Muscle of arm (tissue), 1 donor: ENCODE measurements at regions not wholly inside any gene's neighbourhood (a gene's known extent, or its start where the extent isn't known, plus 50 kb on each side); places are given as distances from the start of the nearest gene placed in this dataset.
"Not testable (repeated sequence)": the region's sequence is repeated elsewhere in the genome, so short reads cannot be mapped to it uniquely, and the experiment has no call there.

Experiments
- DNase-seq: peaks from one replicate; pipeline ENCODE4 v3.0.0-alpha.2; 2013

DNA sequence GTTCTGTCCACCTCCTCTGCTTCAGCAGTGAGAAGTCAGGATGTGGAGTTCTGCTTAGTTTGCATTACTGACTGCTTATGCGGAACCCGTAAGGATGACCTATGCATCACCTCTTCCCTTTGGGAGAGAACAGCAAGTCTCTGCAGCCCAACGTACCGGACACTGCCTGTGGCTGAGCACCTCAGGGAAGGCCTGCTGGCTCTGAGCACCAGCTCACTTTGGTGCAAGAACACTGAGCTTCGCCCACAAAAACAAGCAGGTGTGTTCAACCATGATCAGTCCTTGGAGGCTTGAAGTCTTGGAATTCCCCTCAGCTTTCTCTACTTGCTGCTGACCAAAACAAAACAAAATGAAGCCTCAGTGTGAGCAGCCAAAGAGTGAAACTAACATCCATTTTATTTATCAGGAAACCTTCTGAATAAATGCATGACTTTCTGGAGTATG, 52.7 kb upstream of the NCK2 start:
- DNase-seq = no peak

DNA sequence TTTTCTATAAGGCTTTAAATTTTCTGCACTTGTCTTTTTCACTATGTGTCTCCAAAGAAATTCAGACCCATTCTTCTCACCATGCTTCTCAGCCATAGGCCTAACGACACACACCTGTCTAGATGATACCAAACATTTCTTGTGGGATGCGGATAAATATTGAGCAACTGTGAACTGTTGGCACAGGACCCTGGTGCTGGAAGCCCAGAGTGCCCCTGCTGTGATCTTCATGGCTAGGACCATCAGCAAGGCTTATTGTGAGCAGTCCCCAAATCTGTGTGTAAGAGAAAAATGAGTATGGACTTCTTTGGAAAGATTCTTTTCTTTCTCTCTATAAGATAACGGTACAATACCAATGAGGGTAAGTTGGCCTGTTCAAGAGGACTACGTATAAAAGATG, 54.1 kb upstream of the NCK2 start:
- no peak for DNase-seq

GRCh38 chr2:105689484-105689883, 55.2 kb upstream of the NCK2 start:
- DNase-seq = no peak

- no peak for DNase-seq
Observed at GRCh38 chr2:105688946-105689345, 55.8 kb upstream of the NCK2 start.

DNA sequence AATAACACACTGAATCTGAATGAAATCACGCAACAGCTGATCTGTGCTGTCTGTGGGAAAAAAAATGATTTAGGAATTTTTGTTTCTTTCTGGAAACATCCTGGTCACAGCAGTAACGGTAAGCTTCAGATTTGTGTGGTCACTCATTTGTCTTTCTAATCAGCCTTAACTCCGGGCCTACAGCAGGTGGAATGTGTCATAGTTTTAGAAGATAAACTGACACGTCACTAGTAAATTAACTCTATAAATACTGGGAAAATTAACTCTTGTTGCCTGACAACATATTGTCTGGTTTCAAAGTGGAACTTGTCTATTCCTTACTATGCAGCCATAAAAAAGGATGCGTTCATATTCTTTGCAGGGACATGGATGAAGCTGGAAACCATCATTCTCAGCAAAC, 58.1 kb upstream of the NCK2 start:
- DNase-seq = no peak

- DNase-seq = no peak
Observed at GRCh38 chr2:105683011-105683492, 61.7 kb upstream of the NCK2 start.

- DNase-seq = no peak
Observed at GRCh38 chr2:105682401-105682800, 62.3 kb upstream of the NCK2 start.

- no peak for DNase-seq
Observed at GRCh38 chr2:105681927-105682326, 62.8 kb upstream of the NCK2 start.

DNA sequence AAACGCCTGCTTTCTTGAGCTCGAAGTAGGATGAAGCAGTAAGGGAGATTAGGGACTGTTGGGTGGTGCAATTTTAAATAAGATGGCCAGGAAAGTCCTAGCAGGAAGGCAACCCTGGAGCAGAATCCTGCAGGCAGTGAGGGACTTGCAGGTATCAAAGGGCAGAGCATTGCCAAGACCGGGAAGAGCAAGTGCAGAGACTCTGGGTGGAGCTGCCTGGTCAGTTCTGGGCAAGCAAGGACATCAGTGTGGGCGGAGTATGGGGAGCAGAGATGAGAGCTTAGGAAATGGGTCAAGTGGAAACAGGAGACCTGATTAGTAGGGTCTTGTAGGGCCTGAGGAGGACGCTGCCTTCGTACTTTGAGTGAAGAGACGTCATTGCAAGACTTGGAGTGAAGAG, 64.4 kb upstream of the NCK2 start:
- DNase-seq = no peak

DNA sequence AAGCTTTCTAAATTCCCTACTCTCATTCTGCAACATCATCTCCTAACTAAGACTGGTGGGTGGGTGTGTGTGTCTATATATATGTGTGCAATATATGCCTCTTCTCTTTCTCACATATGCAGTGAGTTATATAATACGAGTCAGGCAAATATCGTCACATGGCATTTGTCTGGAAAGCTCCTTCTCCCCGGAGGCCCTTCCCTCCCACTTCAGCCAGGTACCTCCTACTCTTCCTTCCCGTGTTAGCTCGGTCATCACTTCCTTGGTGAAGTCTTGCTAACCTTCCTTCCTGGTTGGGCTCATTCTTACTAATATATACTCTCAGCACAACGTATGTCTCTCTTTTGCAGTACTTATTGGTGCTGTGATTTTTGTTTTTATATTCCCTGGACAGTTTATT, 66.4 kb upstream of the NCK2 start:
- no peak for DNase-seq

- DNase-seq = no peak
Observed at GRCh38 chr2:105677901-105678300, 66.8 kb upstream of the NCK2 start.

GRCh38 chr2:105675841-105676240, 68.9 kb upstream of the NCK2 start:
- no peak for DNase-seq

DNA sequence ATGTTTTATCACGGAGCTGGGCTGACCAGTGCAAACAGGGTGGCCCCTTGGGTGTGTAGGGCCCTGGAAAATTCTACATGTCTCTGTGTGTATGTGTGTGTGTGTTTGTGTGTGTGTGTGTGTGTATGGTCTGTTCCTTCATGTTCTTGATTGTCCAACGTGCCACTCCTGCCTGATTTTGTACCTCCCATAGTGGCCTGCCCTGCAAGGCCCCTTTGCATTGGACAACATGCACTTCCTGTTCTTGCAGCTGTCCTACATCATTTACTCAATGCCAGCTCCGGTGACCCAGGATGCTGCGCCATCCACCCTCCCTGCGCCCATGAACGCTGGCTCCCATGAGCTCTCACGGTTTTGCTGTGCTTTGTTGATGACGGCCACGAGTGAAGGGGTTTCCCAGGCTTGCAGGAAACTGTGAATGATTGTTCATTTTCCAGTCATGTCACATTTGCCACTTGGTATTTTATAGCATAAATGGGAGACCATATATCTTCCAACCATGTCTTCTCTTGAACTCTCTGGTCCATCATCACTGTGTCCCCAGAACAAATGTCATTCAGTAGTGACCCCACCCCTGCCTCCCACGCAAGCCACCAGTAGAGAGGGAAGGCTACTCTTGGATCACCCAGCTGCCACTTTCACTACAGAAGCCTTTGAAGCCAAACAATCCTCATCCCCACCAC, 69.7 kb upstream of the NCK2 start:
- DNase-seq = no peak

- no peak for DNase-seq
Observed at GRCh38 chr2:105674401-105674800, 70.3 kb upstream of the NCK2 start.

- no peak for DNase-seq
Observed at GRCh38 chr2:105671156-105671555, 73.6 kb upstream of the NCK2 start.

- no peak for DNase-seq
Observed at GRCh38 chr2:105669384-105669891, 75.3 kb upstream of the NCK2 start.

DNA sequence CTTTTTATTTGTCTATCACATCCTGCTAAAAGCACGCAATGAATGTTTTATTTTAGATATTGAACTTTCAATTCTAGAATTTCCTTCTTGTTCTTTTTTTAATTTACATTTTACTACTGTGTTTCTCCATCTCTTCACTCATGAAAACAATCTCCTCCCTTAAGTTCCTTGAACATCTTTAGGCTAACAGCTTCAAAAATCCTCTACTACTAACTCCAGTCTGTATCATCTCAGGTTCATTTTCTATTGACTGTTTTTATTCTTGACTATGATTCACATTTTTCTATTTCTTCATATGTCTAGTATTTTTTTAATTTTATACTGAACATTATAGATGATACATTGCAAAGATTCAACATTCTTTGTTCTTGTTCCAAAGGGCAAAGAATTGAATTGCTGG, 79.2 kb upstream of the NCK2 start:
- DNase-seq = no peak

GRCh38 chr2:105660489-105660888, 84.2 kb upstream of the NCK2 start:
- DNase-seq = no peak

- not testable (repeated sequence) for DNase-seq
Observed at GRCh38 chr2:105655723-105656606, 88.7 kb upstream of the NCK2 start.

DNA sequence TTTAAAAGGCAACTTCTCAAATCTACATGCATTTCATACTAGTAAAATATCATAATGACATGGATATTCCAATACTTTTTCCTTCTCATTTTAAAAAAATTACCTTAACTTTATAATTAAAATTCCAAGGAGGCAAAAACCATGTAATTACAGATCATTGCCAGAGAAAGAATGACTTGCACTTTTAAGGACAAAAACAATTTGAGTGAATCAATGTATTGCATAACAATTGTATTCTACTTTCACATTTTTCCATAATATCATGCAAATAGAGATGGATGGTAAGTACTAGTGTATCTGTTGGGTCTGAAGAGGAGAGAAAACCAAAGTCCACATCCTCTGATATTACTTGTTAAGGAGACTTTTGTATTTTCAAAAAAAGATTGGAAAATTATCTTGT, 89.5 kb upstream of the NCK2 start:
- DNase-seq = no peak

- no peak for DNase-seq
Observed at GRCh38 chr2:105654474-105655004, 90.2 kb upstream of the NCK2 start.

DNA sequence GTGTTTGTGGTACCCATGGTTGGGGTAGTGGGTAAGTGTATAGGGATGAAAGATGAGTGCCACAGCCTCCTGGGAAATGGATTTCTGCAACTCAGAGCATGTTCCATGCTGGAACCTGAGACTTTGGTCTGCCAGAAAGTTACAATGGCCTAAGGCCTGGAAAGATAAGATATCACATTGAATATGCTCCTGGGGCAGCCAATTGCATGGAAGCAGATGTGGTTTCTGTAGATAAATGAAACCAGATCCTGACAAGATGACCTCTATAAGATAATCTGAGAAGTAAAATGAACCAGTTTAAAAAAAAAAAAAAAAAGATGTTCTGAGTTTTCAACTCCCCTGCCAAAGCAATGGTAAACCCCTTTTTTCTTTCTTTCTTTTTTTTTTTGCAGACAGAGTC, 91.4 kb upstream of the NCK2 start:
- no peak for DNase-seq
